ENCODE measurements at regions not wholly inside any gene's neighbourhood (a gene's known extent, or its start where the extent isn't known, plus 50 kb on each side); places are given as distances from the start of the nearest gene placed in this dataset.

DNA sequence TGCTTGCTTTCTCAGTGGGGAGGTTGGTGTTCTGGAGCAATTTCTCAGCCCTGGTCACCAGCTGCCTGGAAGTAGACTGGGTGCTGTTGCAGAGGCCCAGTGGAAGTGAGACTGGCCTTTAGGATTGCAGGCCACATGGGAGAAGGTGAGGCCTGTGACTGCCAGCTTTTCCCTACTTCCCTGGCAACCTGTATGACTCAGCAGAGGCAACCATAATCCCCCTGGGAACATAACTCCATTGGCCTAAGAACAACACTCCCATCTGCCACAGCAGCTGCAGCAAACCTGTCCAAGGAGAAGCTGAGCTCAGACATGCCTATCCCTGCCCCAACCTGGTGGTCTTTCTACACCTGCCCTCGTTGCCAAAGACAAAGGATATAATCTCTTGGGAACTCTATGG lies 473.5 kb upstream of the SPTLC3 start:
- ChIA-PET CTCF (interaction anchor here (0.9 kb wide), 1 partner anchor 140 kb away, joined by 3 read pairs; no protein-coding TSS in a partner anchor), POLR2A (no interaction called here)
- Mint-ChIP-seq H3K4me3 (no peak overlapping the region), H3K36me3 (no peaks in the 10 kb centered on the region), H3K9me3 (peaks cover 4% of the 10 kb centered on the region; the same call in 1 of the 2 replicates), H3K27ac (no peak overlapping the region), H3K4me1 (peaks cover 10% of the 10 kb centered on the region), H3K27me3 (ENCODE audit: low read depth) (no peaks in the 10 kb centered on the region)
- TF ChIP-seq FOXJ3 (CRISPR knock-in tag; IDR thresholded peaks at IDR 0.05; ENCODE audit: borderline replicate concordance) (no peak), HMGA2 (CRISPR knock-in tag; IDR thresholded peaks at IDR 0.05) (no peak), RELA (CRISPR knock-in tag; IDR thresholded peaks at IDR 0.05; ENCODE audit: borderline replicate concordance) (no peak), ZBTB21 (CRISPR knock-in tag; IDR thresholded peaks at IDR 0.05; ENCODE audit: borderline replicate concordance) (no peak)
- no peak for DNase-seq (ENCODE audit: low spot score)
- peak; percentile 41 for ATAC-seq

DNA sequence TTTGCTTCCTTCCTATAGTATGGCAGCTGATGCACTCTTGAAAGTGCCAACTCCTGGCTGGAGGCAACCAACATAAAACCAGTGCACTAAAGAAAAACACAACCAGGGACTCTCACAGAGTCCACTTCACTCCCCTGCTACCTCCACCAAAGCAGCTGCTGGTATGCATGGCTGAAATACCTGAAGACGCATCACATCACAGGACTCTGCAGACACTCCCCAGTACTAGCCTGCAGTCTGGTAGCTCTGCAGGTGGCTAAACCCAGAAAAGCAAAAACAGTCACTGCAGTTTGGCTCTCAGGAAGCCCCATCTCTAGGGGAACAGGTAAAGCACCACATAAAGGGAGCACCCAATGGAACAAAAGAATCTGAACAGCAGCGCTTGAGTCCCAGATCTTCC lies 473.0 kb upstream of the SPTLC3 start:
- TF ChIP-seq ESRRA (CRISPR knock-in tag; IDR thresholded peaks at IDR 0.05; ENCODE audit: borderline replicate concordance) = no peak
- no peak for TF ChIP-seq ZNF219 (CRISPR knock-in tag; IDR thresholded peaks at IDR 0.05; ENCODE audit: borderline replicate concordance)
- TF ChIP-seq SMAD3 (CRISPR knock-in tag; IDR thresholded peaks at IDR 0.05; ENCODE audit: borderline replicate concordance) = no peak
- TF ChIP-seq TEAD4 (CRISPR knock-in tag; IDR thresholded peaks at IDR 0.05) = no peak
- no peak for TF ChIP-seq CREM (CRISPR knock-in tag; IDR thresholded peaks at IDR 0.05)
- TF ChIP-seq TP53 (CRISPR knock-in tag; IDR thresholded peaks at IDR 0.05) = no peak
- no peak for TF ChIP-seq TEAD1 (CRISPR knock-in tag; IDR thresholded peaks at IDR 0.05)
- TF ChIP-seq, protein P1, sequence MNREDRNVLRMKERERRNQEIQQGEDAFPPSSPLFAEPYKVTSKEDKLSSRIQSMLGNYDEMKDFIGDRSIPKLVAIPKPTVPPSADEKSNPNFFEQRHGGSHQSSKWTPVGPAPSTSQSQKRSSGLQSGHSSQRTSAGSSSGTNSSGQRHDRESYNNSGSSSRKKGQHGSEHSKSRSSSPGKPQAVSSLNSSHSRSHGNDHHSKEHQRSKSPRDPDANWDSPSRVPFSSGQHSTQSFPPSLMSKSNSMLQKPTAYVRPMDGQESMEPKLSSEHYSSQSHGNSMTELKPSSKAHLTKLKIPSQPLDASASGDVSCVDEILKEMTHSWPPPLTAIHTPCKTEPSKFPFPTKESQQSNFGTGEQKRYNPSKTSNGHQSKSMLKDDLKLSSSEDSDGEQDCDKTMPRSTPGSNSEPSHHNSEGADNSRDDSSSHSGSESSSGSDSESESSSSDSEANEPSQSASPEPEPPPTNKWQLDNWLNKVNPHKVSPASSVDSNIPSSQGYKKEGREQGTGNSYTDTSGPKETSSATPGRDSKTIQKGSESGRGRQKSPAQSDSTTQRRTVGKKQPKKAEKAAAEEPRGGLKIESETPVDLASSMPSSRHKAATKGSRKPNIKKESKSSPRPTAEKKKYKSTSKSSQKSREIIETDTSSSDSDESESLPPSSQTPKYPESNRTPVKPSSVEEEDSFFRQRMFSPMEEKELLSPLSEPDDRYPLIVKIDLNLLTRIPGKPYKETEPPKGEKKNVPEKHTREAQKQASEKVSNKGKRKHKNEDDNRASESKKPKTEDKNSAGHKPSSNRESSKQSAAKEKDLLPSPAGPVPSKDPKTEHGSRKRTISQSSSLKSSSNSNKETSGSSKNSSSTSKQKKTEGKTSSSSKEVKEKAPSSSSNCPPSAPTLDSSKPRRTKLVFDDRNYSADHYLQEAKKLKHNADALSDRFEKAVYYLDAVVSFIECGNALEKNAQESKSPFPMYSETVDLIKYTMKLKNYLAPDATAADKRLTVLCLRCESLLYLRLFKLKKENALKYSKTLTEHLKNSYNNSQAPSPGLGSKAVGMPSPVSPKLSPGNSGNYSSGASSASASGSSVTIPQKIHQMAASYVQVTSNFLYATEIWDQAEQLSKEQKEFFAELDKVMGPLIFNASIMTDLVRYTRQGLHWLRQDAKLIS (CRISPR knock-in tag; IDR thresholded peaks at IDR 0.05; ENCODE audit: borderline replicate concordance) = no peak
- no peak for TF ChIP-seq PRRX2 (CRISPR knock-in tag; IDR thresholded peaks at IDR 0.05)
- no peak for TF ChIP-seq ETV6 (CRISPR knock-in tag; IDR thresholded peaks at IDR 0.05)
- TF ChIP-seq GRHL2 (CRISPR knock-in tag; IDR thresholded peaks at IDR 0.05; ENCODE audit: insufficient replicate concordance, severe bottlenecking) = no peak
- no peak for TF ChIP-seq FOXJ3 (CRISPR knock-in tag; IDR thresholded peaks at IDR 0.05; ENCODE audit: borderline replicate concordance)
- no peak for TF ChIP-seq ELF4 (CRISPR knock-in tag; IDR thresholded peaks at IDR 0.05; ENCODE audit: low read depth)
- TF ChIP-seq CBFB (CRISPR knock-in tag; IDR thresholded peaks at IDR 0.05; ENCODE audit: low read depth) = no peak
- no peak for TF ChIP-seq SMAD4 (CRISPR knock-in tag; IDR thresholded peaks at IDR 0.05)
- no peaks in the 10 kb centered on the region for H3K27me3 Mint-ChIP-seq (ENCODE audit: low read depth)
- H3K27ac Mint-ChIP-seq = no peak overlapping the region; the same call in 1 of the 2 replicates
- H3K9me3 Mint-ChIP-seq = peaks cover 4% of the 10 kb centered on the region; the same call in 1 of the 2 replicates
- DNase-seq (ENCODE audit: low spot score) (no peak), ATAC-seq (peak; percentile 84)
- H3K4me1 Mint-ChIP-seq = peaks cover 10% of the 10 kb centered on the region
- POLR2A ChIA-PET = no interaction called here
- H3K36me3 Mint-ChIP-seq = no peaks in the 10 kb centered on the region
- CTCF ChIA-PET = interaction anchor here (0.9 kb wide), 1 partner anchor 141 kb away, joined by 3 read pairs; no protein-coding TSS in a partner anchor
- H3K4me3 Mint-ChIP-seq = no peak overlapping the region

DNA sequence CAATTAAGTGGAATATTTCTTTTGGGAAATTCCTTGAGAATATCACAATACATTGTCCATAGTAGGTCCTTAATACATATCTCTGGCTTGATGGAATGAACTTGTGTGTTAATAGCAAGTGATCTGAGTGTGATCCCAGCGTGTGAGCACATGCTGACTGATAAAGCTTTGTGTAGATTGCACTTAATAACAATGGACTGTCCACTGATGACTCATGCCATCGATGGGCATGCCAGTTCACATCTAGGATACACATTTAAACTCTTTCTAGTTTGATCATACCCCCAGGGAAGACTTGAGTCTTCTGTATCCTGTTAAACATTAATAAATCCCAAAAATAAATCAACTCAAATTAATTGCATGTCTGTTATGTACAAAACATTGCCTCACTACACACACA lies 454.3 kb upstream of the SPTLC3 start:
- POLR2A ChIA-PET = no interaction called here
- no peak overlapping the region for H3K27ac Mint-ChIP-seq
- ATAC-seq = no peak
- DNase-seq (ENCODE audit: low spot score) = no peak
- CTCF ChIA-PET = no interaction called here
- H3K27me3 Mint-ChIP-seq (ENCODE audit: low read depth) = no peaks in the 10 kb centered on the region
- no peak for TF ChIP-seq ELF4 (CRISPR knock-in tag; IDR thresholded peaks at IDR 0.05; ENCODE audit: low read depth)
- no peak for TF ChIP-seq TP53 (CRISPR knock-in tag; IDR thresholded peaks at IDR 0.05)
- TF ChIP-seq NFATC4 (CRISPR knock-in tag; IDR thresholded peaks at IDR 0.05) = no peak
- TF ChIP-seq, protein P2, sequence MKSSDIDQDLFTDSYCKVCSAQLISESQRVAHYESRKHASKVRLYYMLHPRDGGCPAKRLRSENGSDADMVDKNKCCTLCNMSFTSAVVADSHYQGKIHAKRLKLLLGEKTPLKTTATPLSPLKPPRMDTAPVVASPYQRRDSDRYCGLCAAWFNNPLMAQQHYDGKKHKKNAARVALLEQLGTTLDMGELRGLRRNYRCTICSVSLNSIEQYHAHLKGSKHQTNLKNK (CRISPR knock-in tag; IDR thresholded peaks at IDR 0.05) = no peak
- TF ChIP-seq FOXJ3 (CRISPR knock-in tag; IDR thresholded peaks at IDR 0.05; ENCODE audit: borderline replicate concordance) = no peak
- TF ChIP-seq, protein P3, sequence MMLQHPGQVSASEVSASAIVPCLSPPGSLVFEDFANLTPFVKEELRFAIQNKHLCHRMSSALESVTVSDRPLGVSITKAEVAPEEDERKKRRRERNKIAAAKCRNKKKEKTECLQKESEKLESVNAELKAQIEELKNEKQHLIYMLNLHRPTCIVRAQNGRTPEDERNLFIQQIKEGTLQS (CRISPR knock-in tag; conservative IDR thresholded peaks at IDR 0.05) = no peak
- TF ChIP-seq GABPB1 (CRISPR knock-in tag; IDR thresholded peaks at IDR 0.05) = no peak
- H3K4me3 Mint-ChIP-seq = no peak overlapping the region
- H3K4me1 Mint-ChIP-seq = peaks cover 17% of the 10 kb centered on the region
- H3K9me3 Mint-ChIP-seq = no peaks in the 10 kb centered on the region
- no peaks in the 10 kb centered on the region for H3K36me3 Mint-ChIP-seq

Measured in WTC11 (cell line).